ENCODE measurements at regions not wholly inside any gene's neighbourhood (a gene's known extent, or its start where the extent isn't known, plus 50 kb on each side); places are given as distances from the start of the nearest gene placed in this dataset.

GRCh38 chr2:207285473-207285815, 119.7 kb upstream of the KLF7 start:
- H4K20me1 ChIP-seq, result no peaks in the 10 kb centered on the region
- no peaks in the 10 kb centered on the region for H3K36me3 ChIP-seq
- no peak for TF ChIP-seq Cebpa-rat (IDR thresholded peaks at IDR 0.05)
- H3K4me3 ChIP-seq, result no peak overlapping the region
- H3K27ac ChIP-seq, result no peak overlapping the region
- H3K27me3 ChIP-seq, result no peaks in the 10 kb centered on the region
- H3K4me1 ChIP-seq, result peaks cover 33% of the 10 kb centered on the region
- peak overlapping the region; percentile 65 for H3K4me2 ChIP-seq
- no peak overlapping the region for H3K9ac ChIP-seq
- H3K9me3 ChIP-seq, result no peaks in the 10 kb centered on the region

DNA sequence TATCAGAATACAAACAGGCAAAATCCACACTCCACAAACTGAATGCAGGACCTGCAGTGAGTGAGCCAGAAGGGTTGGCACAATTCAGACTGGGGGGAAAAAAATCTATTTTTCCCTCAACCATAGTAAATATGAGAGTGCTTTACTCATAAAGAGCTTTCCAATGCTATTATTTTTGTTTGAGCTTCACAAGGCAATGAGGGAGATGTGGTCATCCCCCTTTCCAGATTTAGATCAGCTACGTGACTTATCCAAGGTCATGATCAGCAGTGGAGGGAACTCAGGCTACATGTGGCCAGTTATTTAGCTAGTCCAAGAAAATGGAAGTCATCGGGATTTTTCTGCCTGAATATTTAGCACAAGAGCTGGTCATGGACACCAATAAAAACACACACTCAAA, 120.4 kb upstream of the KLF7 start:
- Histone ChIP-seq H3K4me3 (no peak overlapping the region), H3K4me2 (peak overlapping the region; percentile 65), H3K27me3 (no peaks in the 10 kb centered on the region), H3K27ac (no peak overlapping the region), H3K9me3 (no peaks in the 10 kb centered on the region), H3K4me1 (peaks cover 33% of the 10 kb centered on the region), H3K36me3 (no peaks in the 10 kb centered on the region), H3K9ac (no peak overlapping the region), H4K20me1 (no peaks in the 10 kb centered on the region)
- TF ChIP-seq Cebpa-rat (IDR thresholded peaks at IDR 0.05), result no peak

DNA sequence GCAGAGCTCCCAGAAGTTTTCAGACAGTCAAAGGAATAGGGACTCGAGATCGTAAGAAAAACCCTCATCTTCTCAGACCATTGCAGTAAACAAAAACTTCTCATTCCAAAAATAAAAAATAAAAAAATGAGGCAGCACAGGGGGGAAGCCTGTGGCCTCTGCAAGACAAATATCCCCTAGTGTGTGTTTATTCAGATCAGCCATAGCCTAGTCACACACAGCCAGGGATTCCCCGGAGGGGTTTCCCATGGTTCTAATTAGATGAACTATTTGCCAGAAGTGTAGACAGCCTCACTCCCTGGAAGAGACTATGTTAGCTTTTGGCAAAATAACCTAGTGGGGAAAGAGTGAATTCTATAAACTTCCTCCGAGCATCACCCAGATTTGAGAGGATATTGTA, 122.9 kb upstream of the KLF7 start:
- Histone ChIP-seq H3K36me3 (no peaks in the 10 kb centered on the region), H3K4me1 (peaks cover 25% of the 10 kb centered on the region), H4K20me1 (no peaks in the 10 kb centered on the region), H3K27me3 (no peaks in the 10 kb centered on the region), H3K4me2 (no peak overlapping the region), H3K27ac (no peak overlapping the region), H3K9ac (no peak overlapping the region), H3K4me3 (no peak overlapping the region), H3K9me3 (no peaks in the 10 kb centered on the region)
- TF ChIP-seq Cebpa-rat (IDR thresholded peaks at IDR 0.05), result no peak

DNA sequence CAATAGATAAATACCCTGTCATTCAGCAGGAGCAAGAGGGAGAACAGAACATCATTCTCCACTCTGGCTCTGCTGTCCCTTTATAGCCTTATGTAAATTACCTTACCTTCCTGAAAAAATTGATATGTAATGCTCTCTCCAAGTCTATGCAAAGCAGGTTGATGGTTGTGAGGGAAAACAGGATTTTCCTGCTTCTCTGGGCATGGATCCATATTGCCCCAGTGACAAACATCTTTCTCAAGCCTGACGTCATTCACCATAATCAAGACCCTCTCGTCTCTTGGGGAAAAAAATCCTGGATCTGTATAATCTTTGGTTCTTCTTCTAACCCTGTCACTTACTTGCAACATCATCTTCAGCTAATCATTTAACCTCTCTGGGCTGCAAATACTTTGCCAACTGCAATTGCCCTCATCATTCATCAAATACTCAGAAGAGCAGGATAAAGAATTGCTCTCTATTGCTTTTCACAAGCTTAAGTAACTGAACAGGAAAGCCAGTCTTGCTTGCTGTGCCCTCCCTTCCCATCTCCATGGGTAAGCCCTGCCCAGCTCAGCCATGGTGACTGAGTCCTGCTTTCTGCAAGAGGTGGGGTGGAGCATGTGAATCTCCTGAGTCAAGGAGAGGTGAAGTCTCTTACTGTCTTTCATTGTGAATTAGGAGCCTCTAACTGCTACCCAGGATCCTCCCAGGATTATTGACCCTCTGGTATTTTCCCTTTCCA, 123.7 kb upstream of the KLF7 start:
- TF ChIP-seq Cebpa-rat (IDR thresholded peaks at IDR 0.05), result no peak

DNA sequence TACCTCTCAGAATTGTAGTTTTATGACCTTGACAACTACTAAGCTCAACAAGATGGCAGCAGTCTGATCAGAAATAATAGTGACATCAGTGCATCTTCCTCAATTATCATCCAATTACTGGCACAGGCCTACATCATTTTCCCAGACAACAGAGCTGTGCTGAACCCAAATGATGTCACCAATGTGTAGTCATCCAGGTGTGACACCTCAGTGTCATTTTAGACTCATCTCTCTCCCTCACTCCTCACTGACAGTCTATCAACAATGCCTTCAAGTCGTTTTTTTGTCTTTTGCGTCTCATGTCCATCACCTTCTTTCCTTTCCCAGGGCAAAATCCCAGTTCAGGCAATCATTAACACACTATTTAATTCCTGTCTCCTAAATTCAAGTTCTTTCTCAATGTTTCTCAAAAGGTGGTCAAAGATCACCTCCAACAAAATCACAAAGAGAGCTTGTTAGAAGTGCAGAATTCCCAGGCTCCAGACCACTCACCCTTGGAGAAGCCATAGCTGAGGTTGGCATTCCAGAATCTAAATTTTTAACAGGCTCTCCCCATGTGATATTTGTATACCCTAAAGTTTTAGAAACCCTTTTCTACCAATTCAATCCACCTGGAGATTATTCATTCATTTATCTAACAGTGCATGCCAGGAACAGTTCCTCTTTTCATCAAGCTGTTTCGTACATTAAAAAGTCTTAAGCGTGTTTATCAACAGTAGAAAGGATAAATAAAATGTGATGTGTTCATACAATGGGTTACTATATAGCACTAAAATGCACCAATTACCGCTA, 125.3 kb upstream of the KLF7 start:
- H3K4me1 ChIP-seq, result peaks cover 1% of the 10 kb centered on the region
- no peaks in the 10 kb centered on the region for H3K9me3 ChIP-seq
- no peak overlapping the region for H3K4me2 ChIP-seq
- no peak overlapping the region for H3K27ac ChIP-seq
- no peaks in the 10 kb centered on the region for H3K36me3 ChIP-seq
- H4K20me1 ChIP-seq, result no peaks in the 10 kb centered on the region
- no peak overlapping the region for H3K4me3 ChIP-seq
- TF ChIP-seq Cebpa-rat (IDR thresholded peaks at IDR 0.05), result no peak
- no peak overlapping the region for H3K9ac ChIP-seq
- H3K27me3 ChIP-seq, result no peaks in the 10 kb centered on the region

More for the DNA sequence above, 123.7 kb upstream of the KLF7 start:
- Histone ChIP-seq H3K4me3 (no peak overlapping the region), H4K20me1 (no peaks in the 10 kb centered on the region), H3K36me3 (no peaks in the 10 kb centered on the region), H3K9me3 (no peaks in the 10 kb centered on the region), H3K4me2 (no peak overlapping the region), H3K27ac (no peak overlapping the region), H3K4me1 (peaks cover 17% of the 10 kb centered on the region), H3K27me3 (no peaks in the 10 kb centered on the region), H3K9ac (no peak overlapping the region)

GRCh38 chr2:207291625-207292252, 126.0 kb upstream of the KLF7 start:
- no peak for TF ChIP-seq Cebpa-rat (IDR thresholded peaks at IDR 0.05)
- Histone ChIP-seq H3K9ac (no peak overlapping the region), H3K27ac (no peak overlapping the region), H3K36me3 (no peaks in the 10 kb centered on the region), H3K27me3 (no peaks in the 10 kb centered on the region), H3K4me3 (no peak overlapping the region), H3K4me1 (no peaks in the 10 kb centered on the region), H3K9me3 (no peaks in the 10 kb centered on the region), H3K4me2 (no peak overlapping the region), H4K20me1 (no peaks in the 10 kb centered on the region)

- Histone ChIP-seq H3K27me3 (no peaks in the 10 kb centered on the region), H3K4me3 (no peak overlapping the region), H3K9ac (no peak overlapping the region), H3K27ac (no peak overlapping the region), H4K20me1 (no peaks in the 10 kb centered on the region), H3K4me1 (no peaks in the 10 kb centered on the region), H3K4me2 (no peak overlapping the region), H3K36me3 (no peaks in the 10 kb centered on the region), H3K9me3 (no peaks in the 10 kb centered on the region)
- TF ChIP-seq Cebpa-rat (IDR thresholded peaks at IDR 0.05), result no peak
Measured at GRCh38 chr2:207296265-207296948, 130.7 kb upstream of the KLF7 start.

GRCh38 chr2:207300817-207301216, 135.1 kb upstream of the KLF7 start:
- no peak overlapping the region for H3K4me3 ChIP-seq
- H3K27ac ChIP-seq, result no peak overlapping the region
- H4K20me1 ChIP-seq, result no peaks in the 10 kb centered on the region
- H3K4me2 ChIP-seq, result no peak overlapping the region
- no peaks in the 10 kb centered on the region for H3K4me1 ChIP-seq
- no peaks in the 10 kb centered on the region for H3K36me3 ChIP-seq
- TF ChIP-seq Cebpa-rat (IDR thresholded peaks at IDR 0.05), result no peak
- H3K27me3 ChIP-seq, result no peaks in the 10 kb centered on the region
- no peaks in the 10 kb centered on the region for H3K9me3 ChIP-seq
- H3K9ac ChIP-seq, result no peak overlapping the region

- H3K27me3 ChIP-seq, result no peaks in the 10 kb centered on the region
- no peaks in the 10 kb centered on the region for H3K36me3 ChIP-seq
- no peaks in the 10 kb centered on the region for H3K9me3 ChIP-seq
- H3K4me3 ChIP-seq, result no peak overlapping the region
- H3K27ac ChIP-seq, result no peak overlapping the region
- H3K4me1 ChIP-seq, result no peaks in the 10 kb centered on the region
- H4K20me1 ChIP-seq, result no peaks in the 10 kb centered on the region
- TF ChIP-seq Cebpa-rat (IDR thresholded peaks at IDR 0.05), result no peak
- H3K4me2 ChIP-seq, result no peak overlapping the region
- H3K9ac ChIP-seq, result no peak overlapping the region
Measured at GRCh38 chr2:207304761-207305160, 139.0 kb upstream of the KLF7 start.
